Endothelial cell (in vitro differentiated cells): ENCODE measurements at regions not wholly inside any gene's neighbourhood (a gene's known extent, or its start where the extent isn't known, plus 50 kb on each side); places are given as distances from the start of the nearest gene placed in this dataset.
"Not testable (repeated sequence)": the region's sequence is repeated elsewhere in the genome, so short reads cannot be mapped to it uniquely, and the experiment has no call there.

Experiments
- DNase-seq: peaks from one replicate; pipeline ENCODE4 v3.0.0; 2021; ENCODE audit warnings: low spot score
- H3K27ac Mint-ChIP-seq: one replicate; pipeline ENCODE4 v1.8.0; 2021; ENCODE audit warnings: mixed read lengths, inconsistent platforms; ENCODE audit not compliant: unreplicated experiment
- H3K27me3 Mint-ChIP-seq: one replicate; pipeline ENCODE4 v1.8.0; 2021; ENCODE audit warnings: mild to moderate bottlenecking, moderate library complexity, mixed read lengths, inconsistent platforms; ENCODE audit not compliant: unreplicated experiment
- H3K36me3 Mint-ChIP-seq: one replicate; pipeline ENCODE4 v1.8.0; 2021; ENCODE audit warnings: mild to moderate bottlenecking, low read depth, mixed read lengths, inconsistent platforms; ENCODE audit not compliant: unreplicated experiment
- H3K4me1 Mint-ChIP-seq: one replicate; pipeline ENCODE4 v1.8.0; 2021; ENCODE audit warnings: mild to moderate bottlenecking, mixed read lengths, inconsistent platforms; ENCODE audit not compliant: unreplicated experiment
- H3K4me3 Mint-ChIP-seq: one replicate; pipeline ENCODE4 v1.8.0; 2021; ENCODE audit warnings: mild to moderate bottlenecking, mixed read lengths, inconsistent platforms; ENCODE audit not compliant: unreplicated experiment
- H3K9me3 Mint-ChIP-seq: one replicate; pipeline ENCODE4 v1.8.0; 2021; ENCODE audit warnings: mixed read lengths, inconsistent platforms; ENCODE audit not compliant: unreplicated experiment
- CTCF ChIP-seq: fragments of 200-600 bp; sonication (generic); IDR thresholded peaks from one replicate; pipeline ENCODE4 v1.5.0; 2021; ENCODE audit warnings: antibody characterized with exemption; ENCODE audit not compliant: unreplicated experiment

DNA sequence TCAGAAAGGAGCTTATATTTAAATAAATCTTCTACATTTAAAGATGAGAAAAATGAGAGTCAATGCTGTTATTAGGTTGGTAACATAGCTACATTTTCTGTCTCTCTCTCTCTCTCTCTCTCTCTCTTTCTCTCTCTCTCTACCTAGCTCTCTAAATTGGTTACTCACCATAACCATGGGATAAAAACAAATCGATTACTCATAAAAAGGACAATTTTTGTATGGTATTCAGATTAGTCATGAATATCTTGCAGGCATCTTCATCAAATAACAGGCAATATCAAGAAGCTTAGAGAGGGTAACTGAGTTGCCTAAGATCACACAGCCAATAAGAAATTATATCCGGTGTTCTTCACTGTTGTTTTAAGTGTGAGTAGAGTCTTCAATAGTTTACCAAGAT lies 81.8 kb upstream of the ALCAM start:
- H3K9me3 Mint-ChIP-seq: no peaks in the 10 kb centered on the region
- no peak overlapping the region for H3K27ac Mint-ChIP-seq
- H3K27me3 Mint-ChIP-seq: no peaks in the 10 kb centered on the region
- H3K4me3 Mint-ChIP-seq: no peak overlapping the region
- no peak for TF ChIP-seq CTCF
- no peaks in the 10 kb centered on the region for H3K36me3 Mint-ChIP-seq
- no peak for DNase-seq
- H3K4me1 Mint-ChIP-seq: peaks cover 8% of the 10 kb centered on the region

- peaks cover 8% of the 10 kb centered on the region for H3K4me1 Mint-ChIP-seq
- no peaks in the 10 kb centered on the region for H3K9me3 Mint-ChIP-seq
- DNase-seq: no peak
- TF ChIP-seq CTCF: no peak
- H3K27me3 Mint-ChIP-seq: no peaks in the 10 kb centered on the region
- no peak overlapping the region for H3K4me3 Mint-ChIP-seq
- no peaks in the 10 kb centered on the region for H3K36me3 Mint-ChIP-seq
- no peak overlapping the region for H3K27ac Mint-ChIP-seq
Observed at GRCh38 chr3:105285653-105286241, 81.0 kb upstream of the ALCAM start.

DNA sequence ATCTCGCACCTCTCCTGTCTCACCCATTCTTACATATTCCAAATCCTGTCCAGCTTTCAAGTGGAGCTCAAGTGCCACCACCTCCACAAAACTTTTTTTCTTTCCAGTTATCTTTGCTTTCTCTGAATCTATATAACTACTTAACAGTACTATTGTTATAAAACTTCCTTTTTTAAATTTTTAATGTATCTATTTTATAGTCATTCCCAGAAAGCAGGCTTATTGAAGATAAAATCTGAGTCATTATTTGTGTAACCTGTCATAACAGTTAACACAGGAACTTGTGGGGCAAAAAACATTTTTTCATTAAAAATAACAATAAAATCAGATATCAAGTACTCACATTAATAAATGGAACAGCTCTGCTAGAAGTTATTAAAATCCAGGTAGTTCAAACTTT lies 73.3 kb upstream of the ALCAM start:
- Mint-ChIP-seq H3K36me3 (no peaks in the 10 kb centered on the region), H3K9me3 (peaks cover 6% of the 10 kb centered on the region), H3K27me3 (peaks cover 2% of the 10 kb centered on the region), H3K4me1 (peaks cover 5% of the 10 kb centered on the region), H3K27ac (no peak overlapping the region), H3K4me3 (no peak overlapping the region)
- DNase-seq: no peak
- TF ChIP-seq CTCF: no peak

- H3K27ac Mint-ChIP-seq, H3K4me3 Mint-ChIP-seq, DNase-seq, H3K27me3 Mint-ChIP-seq, H3K9me3 Mint-ChIP-seq, H3K4me1 Mint-ChIP-seq, H3K36me3 Mint-ChIP-seq: not testable (repeated sequence)
Observed at GRCh38 chr3:105296182-105296822, 70.4 kb upstream of the ALCAM start.

GRCh38 chr3:105304487-105304886 lies 62.2 kb upstream of the ALCAM start:
- DNase-seq: no peak
- Mint-ChIP-seq H3K9me3 (no peaks in the 10 kb centered on the region), H3K36me3 (no peaks in the 10 kb centered on the region), H3K27me3 (no peaks in the 10 kb centered on the region), H3K4me1 (no peaks in the 10 kb centered on the region), H3K4me3 (no peak overlapping the region), H3K27ac (no peak overlapping the region)
- no peak for TF ChIP-seq CTCF
